LHCN-M2 (cell line): ENCODE measurements at regions not wholly inside any gene's neighbourhood (a gene's known extent, or its start where the extent isn't known, plus 50 kb on each side); places are given as distances from the start of the nearest gene placed in this dataset.
"Not testable (repeated sequence)": the region's sequence is repeated elsewhere in the genome, so short reads cannot be mapped to it uniquely, and the experiment has no call there.

Source experiments
- DNase-seq: peaks from one replicate; pipeline ENCODE4 v3.0.0-alpha.2; 2012; ENCODE audit warnings: low read depth

DNA sequence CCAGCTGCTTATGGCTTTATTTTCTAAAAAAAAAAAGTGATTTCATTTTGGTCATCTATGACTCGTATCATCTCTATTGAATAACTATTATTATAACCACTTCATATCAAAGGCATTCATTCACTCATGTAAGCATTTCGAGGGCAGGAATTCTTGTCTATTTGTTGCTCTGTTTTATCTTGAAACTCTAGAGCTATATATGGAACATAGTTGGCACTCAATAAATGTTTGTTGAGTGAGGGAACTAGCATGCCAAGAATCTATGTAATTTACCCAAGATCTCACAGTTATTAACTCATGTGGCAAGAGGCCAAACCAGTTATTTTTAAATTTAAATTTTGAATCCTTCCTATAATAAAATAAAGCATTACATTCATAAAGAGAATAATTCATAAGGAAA is 470.1 kb downstream of the TMX3 start:
- DNase-seq = peak; percentile 22

DNA sequence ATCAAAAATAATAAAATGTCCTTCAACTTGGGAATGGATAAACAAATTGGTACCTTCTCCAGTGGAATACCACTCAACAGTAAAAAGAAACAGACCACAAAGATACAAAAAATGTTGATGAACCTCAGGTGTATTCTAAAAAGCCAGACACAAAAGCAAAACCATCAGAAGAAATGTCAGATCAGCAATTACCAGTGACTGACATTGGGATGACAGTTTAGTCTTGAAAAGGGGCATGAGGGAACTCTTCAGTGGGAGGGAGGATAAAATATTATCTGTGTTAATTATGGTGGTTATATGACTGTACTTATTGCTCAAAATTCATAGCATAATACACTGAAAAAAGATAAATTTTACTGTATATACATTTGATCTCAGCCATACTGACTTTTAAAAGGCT is 473.0 kb downstream of the TMX3 start:
- no peak for DNase-seq

DNA sequence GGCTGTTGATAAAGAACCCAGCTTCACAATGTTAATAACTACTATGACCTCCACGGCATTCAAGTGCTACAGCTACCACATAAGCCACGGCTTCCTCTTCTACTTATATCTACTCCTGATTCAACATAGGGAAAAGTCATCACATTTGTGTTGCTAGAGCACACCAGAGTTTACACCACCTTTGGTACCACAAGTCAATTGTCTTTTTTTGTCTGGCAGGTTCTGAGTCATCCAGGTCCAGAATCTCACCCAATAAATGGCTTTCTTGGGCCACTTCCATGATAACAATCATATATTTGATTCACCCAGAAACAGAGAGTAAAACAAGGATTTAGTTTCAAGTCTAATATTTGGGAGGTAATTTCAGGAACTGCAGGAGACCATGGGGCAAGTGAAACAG is 480.2 kb downstream of the TMX3 start:
- DNase-seq = no peak

DNA sequence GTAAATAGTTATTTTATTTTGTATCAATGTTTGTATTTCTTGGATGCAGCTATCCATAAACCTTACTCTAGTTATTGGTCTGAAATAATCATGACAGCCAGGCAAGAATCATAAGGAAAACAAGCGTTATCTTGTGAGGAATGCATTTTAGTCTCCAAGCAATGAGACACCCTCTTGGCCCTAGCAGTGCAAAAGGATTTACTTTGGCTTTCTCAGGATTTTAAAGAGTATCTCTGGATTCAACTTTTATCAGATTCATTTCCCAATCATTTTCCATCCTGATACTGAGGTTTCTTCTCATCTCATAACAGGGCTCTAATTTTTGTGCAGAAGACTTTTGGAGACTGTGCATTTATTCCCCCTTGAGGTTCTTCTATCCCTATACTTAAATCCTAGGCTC is 480.8 kb downstream of the TMX3 start:
- no peak for DNase-seq

DNA sequence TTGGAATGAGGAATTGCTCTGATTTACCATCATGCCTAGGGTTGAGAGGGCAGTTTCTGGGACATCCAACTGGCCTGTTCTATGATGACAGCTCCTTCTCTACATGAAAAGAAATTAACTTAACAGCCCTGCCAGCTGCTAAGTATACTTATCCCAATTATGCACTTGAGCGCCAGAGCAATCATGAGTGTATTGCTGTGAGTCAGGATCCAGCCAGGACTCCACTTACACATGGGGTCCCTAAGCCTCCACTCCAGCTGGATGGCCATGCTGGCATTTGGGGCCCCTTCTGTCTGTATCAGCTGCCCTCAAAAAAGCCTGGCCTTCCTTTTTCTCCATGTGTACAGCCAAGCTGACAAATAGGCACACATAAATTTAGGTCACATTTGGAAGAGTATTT is 481.9 kb downstream of the TMX3 start:
- DNase-seq = no peak

DNA sequence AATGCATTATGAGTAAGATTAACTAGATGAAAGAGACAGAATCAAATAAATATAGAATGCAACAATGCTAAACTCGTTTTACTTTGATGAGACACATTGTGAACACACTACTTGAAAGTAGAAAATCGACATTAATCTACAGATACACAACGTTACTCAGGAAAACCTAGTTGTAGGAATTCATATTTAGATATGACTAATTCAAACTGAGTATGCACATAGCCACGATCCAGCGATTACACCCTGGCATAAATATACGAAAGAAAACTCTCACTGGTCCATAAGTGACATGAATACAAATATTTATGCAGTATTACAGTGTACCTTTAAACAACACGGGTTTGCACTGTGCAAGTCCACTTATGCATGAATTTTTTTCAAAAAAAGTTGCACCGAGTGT is 485.6 kb downstream of the TMX3 start:
- DNase-seq = no peak

DNA sequence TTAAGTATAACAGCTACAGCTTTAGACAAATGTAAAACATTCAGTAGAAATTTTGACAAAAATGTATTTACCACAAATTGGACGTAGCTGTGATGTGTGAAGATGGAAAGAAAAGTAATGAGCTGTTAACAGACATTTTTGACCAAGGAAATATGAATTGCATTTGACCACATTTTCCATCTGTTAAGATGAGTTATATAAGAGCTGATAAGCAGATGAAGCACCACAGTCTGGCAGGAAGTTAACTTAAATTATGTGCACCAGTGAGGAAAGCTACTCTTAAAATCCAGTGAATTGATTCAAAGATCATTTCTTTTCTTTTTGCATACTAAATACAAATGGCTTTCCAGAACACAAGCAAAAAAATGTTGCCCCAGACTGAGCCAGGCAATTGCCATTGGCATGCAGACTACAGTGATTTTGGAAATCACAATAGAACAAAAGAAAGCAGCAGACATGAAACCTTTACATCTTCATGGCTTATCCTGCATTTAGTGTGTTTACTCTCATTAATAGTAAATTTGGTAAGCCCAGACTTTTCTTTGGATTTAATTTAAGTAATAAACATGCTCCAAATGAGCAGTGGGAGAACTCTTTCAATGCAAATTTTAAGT is 493.7 kb downstream of the TMX3 start:
- DNase-seq = peak; percentile 12

DNA sequence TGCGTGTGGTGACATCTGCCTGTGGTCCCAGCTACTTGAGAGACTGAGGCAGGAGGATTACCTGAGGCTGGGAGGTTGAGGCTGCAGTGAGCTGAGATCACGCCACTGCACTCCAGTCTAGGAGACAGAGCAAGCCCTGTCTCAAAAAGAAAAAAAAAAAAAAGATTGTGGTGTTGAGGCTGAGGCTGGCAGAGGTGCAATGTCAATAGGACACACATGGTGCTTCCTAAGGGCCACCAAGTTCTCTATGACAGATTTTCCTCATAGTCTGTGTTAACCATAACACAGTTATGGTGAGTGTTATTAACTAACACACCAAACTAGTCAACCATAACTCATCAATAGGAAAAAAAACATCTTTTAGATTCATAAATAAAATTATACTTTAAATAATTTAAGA is 494.4 kb downstream of the TMX3 start:
- no peak for DNase-seq

DNA sequence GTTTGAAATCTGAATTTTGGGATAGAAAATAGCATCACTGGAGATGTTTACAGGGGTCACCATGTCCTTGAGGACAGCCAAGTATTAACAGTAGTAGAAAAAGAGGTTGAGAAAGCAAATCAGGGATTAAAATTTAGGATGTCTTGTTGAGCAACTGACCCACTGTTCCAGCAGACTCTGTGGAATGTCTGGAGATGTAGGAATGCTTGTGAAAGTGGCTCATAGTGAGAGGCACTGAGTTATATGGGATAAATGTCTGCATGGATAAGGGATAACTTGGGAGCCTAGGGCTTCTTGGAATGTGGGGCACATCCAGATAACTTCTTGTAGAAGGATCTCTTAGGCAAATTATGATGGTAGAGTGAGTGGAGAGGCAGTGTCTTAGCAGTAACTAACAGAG is 495.0 kb downstream of the TMX3 start:
- peak; percentile 16 for DNase-seq

DNA sequence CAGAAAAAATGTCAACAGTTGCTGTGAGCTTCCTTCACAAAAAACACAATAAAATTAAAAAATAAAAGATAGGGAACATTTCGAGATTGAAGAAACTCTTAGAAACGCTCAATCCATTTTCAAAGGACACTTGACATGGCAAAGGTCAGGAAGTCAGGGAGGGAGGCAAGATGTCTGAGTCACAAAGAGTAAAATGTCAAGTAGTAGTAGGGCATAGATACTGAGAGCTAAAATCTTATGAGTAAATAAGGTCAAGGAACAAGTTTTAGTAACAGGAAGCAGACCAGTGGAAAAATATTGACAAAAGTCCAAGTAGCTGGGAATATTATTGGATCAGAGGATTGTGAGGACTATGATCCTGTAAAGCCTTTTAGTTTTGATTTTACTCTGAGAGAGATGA is 495.6 kb downstream of the TMX3 start:
- DNase-seq = peak; percentile 20

DNA sequence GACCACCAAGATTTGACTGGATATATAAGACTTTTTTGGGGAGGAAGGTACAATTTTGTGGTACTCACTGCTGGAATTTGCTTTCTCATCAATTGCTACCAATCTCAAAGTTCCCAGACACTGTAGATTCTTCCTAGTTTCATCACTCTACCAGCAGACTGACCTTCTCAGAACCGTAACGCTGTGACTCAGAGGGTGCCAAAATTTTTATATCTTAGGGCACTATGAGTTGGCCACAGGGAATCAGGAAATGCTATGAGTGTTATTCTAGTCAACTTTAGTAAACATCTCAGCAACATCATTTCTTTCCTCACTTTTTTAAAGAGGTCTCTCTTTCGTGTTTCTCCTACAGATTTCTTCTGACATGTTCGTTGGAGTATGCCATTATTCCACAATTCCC is 499.0 kb downstream of the TMX3 start:
- DNase-seq = peak; percentile 78

DNA sequence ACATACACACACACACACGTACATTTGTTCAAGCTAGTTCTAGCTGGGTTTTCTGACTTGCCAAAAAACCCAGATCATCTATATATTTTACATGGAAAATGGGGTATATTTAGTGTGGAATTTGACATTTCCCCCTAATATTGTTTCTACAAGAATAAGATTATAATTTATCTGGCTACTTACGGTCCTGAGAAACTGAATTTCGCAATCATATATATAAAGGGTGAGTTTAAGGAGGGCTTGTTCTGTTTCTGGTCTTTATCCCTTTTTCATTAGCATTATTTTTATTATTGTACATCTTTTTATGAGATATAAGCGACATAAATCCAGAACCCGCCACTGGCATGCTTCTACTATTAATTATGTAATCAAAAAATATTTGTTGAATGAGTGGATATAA is 528.9 kb downstream of the TMX3 start:
- DNase-seq = no peak

DNA sequence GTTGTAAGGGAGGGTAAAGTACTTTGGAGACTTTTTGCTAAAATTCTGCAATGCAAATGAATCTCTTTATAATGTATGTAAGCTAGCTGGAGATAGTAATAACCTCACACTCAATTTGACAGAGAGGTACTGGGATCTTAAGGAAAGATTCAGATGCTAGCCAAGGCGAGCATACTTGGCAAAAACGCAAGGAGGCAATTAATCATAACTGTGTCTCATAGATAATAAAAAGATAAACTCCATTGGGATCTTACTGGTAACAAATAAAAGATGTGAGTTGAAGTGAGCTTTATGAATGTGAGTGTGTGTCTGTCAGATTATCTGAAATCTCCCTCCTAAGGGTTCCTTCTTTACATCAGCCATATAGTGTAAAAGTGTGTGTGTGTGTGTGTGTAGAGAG is 533.0 kb downstream of the TMX3 start:
- DNase-seq = no peak

DNA sequence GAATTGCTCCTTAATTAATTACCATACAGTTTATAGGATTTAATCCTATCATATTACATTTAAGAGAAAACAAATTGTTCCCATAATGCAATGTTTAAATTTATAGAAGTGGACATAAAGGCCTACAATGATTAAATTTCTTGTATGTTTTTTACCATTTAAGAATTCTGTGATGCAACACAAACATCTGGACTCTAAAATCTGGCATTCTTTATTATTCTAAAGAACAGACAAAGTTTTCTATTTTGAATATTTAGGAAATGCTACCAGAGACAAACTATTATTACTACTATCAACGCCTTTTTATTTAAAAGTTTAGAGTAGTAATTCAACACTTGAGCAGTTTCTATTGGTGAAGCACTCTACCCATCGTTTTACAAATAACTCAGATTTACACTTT is 535.1 kb downstream of the TMX3 start:
- DNase-seq = no peak

DNA sequence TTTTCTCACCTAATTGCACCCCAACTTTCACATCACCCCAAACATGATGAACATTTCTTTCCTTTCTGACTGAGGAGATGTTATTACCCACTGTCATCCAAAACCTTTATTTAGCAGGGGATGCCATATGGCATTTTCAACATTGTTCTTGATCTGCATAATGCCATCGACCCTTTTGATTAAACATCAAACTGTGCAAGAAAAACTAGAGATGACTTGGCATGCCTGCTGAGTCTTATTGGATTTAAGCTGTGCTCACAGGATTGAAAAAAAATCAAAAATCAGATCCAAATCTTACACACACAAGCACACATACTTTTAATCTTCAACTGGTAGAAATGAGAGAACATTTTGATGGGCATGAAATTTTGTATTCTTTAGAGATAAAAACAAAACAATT is 536.0 kb downstream of the TMX3 start:
- no peak for DNase-seq

DNA sequence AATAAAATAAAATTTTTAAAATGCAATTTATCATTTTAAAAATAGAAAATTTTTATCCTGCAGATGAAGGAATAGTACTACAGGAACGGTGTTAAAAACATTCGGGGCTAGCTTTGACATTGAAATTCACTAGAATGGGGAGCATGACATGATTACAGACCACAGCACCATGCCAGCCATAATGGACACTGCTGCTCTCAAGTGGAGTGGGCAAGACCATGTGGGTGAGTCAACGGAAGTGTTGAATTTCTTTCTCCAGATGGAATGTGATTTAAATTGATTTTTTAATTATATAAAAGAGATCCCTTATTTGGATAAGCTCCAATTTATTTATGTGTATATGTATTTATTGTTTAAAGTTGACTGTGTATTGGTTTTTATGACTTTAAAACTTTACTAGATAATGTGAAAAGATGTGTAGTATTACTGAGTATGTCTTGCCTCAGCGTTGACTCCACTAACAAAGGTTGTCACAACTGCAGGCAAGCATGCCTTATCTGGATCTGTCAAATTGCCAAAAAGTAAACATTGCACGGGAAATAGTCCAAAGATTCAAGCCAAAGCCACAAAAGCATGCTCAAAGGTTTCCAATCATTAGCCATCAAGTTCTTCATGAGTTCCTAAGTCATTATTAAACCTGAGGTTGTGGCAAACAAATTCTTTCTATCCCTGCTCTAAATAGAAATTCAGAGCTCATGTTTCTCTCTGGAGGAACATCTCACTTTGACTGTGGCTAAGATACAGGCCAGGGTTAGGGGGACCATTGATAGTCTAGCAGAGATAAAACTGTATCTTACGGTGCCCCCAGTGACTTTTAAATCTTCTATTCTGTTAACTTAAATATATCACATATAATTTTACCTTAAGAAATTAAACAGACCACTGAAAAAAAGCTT is 536.9 kb downstream of the TMX3 start:
- peak; percentile 94 for DNase-seq

DNA sequence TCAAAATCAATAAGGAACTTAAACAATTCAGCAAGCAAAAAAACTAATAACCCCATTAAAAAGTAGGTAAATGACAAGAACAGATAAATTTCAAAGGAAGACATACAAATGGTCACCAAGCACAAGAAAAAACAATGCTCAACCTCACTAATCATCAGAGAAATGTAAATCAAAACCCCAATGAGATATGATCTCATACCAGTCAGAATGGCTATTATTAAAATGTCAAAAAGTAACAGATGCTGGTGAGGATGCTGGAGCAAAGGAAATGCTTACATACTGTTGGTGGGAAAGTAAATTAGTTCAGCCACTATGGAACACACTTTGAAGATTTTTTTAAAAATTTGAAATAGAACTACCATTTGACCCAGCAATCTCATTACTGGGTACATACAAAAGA is 538.0 kb downstream of the TMX3 start:
- peak; percentile 25 for DNase-seq

DNA sequence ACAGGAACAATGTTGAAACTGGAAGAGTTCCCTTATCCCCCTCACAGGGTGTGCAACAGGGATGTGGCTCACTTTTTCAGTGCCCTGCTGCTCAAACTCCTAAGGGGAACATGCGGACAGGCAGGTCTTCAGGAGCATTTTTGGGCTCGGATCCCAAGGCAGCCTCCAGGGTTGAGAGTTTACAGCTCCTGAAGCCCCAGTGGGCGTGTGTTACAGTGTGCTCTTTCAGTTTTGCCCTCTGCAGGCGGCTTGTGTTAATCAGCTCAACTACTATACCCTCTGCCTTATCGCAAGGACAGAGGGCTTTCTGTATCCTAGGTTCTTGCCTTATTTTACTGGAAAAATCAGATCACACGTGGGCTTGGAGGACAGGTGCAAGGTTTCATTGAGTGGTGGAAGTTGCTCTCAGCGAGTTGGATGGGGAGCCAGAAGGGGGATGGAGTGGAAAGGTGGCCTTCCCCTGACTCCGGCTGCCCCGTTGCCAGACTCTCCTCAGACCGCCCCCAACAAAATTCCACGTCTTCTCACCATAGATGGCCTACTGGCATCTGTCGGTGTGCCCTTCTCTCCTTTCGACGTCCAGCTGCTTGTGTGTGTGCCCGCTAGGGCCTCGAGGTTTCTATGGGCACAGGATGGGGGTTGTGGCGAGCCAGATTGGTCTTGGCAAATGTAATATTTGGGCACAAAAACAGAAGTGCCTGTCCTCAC is 541.9 kb downstream of the TMX3 start:
- no peak for DNase-seq

DNA sequence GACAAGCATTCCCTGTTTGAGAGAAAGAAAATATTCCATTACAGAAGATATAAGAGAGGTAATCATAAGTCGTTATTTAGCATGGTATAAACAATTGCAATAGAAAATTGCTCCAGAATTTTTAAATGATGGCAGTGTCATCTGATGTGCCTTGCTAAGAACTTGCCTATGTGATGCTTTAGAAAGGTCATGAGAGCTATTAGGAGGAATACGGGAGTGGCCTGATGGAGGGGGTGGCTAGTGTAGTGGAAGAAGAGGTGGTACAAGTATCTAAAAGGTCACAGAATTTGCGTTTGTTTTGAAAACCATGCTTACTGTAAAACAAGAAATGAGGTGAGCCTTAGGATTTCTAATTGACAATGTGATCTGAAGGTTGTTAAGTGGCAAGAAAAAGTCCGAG is 550.0 kb downstream of the TMX3 start:
- DNase-seq = no peak

DNA sequence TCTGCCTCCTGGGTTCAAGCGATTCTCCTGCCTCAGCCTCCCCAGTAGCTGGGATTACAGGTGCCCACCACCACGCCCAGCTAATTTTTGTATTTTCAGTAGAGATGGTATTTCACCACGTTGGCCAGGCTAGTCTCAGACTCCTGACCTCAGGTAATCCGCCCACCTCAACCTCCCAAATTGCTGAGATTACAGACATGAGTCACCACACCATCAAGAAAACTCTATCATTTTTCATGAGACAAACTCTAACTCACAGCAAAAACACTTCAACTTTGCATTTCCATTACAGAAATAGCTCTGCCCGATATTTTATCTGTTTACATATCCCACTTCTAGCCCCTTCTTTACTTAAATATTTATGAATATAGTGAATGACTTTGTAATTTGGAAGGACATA is 561.1 kb downstream of the TMX3 start:
- not testable (repeated sequence) for DNase-seq

DNA sequence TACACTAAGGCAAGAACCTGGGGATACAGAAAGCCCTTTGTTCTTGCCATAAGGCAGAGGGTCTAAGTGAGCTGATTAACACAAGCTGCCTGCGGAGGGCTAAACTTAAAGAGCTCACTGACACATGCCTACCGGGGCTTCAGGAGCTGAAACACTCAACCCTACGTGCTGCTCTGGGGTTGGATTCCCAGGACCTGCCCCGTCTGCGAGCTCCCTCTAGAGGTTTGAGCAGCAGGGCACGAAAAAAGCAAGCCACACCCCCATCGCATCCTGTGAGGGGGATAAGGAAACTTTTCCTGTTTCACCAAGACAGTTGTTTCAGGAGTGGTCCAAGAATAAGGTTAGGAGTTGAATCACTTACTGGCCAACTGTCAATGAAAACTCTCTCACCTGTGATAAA is 562.1 kb downstream of the TMX3 start:
- DNase-seq = no peak

DNA sequence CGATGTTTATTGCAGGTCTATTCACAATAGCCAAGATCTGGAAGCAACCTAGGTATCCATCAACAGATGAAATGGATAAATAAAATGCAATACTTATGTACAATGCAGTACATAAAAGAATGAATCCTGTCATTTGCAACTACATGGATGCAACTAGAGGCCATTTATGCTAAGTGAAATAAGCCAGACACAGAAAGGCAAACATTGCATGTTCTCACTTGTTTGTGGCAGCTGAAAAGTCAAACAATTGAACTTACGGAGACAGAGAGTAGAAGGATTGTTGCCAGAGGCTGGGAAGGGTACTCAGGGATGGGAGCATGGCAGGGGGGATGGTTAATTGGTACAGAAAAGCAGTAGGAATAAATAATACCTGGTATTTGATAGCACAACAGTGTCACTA is 563.9 kb downstream of the TMX3 start:
- no peak for DNase-seq

DNA sequence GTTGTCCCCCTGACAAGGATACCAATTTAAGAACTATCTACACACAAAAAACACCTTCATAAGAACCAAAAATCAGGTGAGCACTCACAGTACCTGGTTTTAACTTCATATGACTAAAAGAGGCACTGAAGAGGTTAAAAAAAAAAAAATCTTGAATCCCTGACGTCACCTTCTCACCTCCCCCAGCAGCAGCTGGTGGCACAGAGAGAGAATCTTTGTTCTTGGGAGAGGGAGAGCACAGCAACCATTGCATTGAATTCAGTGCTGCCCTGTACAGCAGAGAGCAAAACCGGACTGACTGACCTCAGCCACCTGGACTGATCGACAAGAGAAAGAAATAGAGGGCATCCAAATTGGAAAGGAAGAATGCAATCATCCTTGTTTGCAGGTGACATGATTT is 566.0 kb downstream of the TMX3 start:
- DNase-seq = peak; percentile 47
